Type B pancreatic cell (in vitro differentiated cells): ENCODE measurements at regions not wholly inside any gene's neighbourhood (a gene's known extent, or its start where the extent isn't known, plus 50 kb on each side); places are given as distances from the start of the nearest gene placed in this dataset.

Source experiments
- DNase-seq: peaks from one replicate; pipeline ENCODE4 v3.0.0; 2021; ENCODE audit warnings: mixed read lengths; ENCODE audit not compliant: unreplicated experiment; ENCODE audit errors: extremely low spot score
- H3K27ac Mint-ChIP-seq: 2 replicates; pipeline ENCODE4 v1.8.0; 2021; ENCODE audit warnings: mild to moderate bottlenecking, mixed read lengths
- H3K27me3 Mint-ChIP-seq: 2 replicates; pipeline ENCODE4 v1.8.0; 2021; ENCODE audit warnings: mixed read lengths
- H3K36me3 Mint-ChIP-seq: 2 replicates; pipeline ENCODE4 v1.8.0; 2021; ENCODE audit warnings: mixed read lengths
- H3K4me1 Mint-ChIP-seq: one replicate; pipeline ENCODE4 v1.8.0; 2021; ENCODE audit warnings: mixed read lengths; ENCODE audit not compliant: unreplicated experiment
- H3K4me3 Mint-ChIP-seq: 2 replicates; pipeline ENCODE4 v1.8.0; 2021; ENCODE audit warnings: mild to moderate bottlenecking, mixed read lengths
- H3K9me3 Mint-ChIP-seq: 2 replicates; pipeline ENCODE4 v1.8.0; 2021; ENCODE audit warnings: mixed read lengths
- CTCF ChIP-seq: fragments of 200-600 bp; sonication (generic); conservative IDR thresholded peaks from 2 replicates; pipeline ENCODE4 v1.5.0; 2021; ENCODE audit warnings: antibody characterized with exemption, mild to moderate bottlenecking

GRCh38 chr5:158086856-158087255, 227.9 kb upstream of the CLINT1 start:
- no peaks in the 10 kb centered on the region for H3K36me3 Mint-ChIP-seq
- TF ChIP-seq CTCF = no peak
- DNase-seq = no peak
- no peaks in the 10 kb centered on the region for H3K27me3 Mint-ChIP-seq
- H3K4me1 Mint-ChIP-seq = no peaks in the 10 kb centered on the region
- no peak overlapping the region for H3K4me3 Mint-ChIP-seq
- H3K27ac Mint-ChIP-seq = no peak overlapping the region
- no peaks in the 10 kb centered on the region for H3K9me3 Mint-ChIP-seq

GRCh38 chr5:158084292-158084691, 225.3 kb upstream of the CLINT1 start:
- H3K4me3 Mint-ChIP-seq = no peak overlapping the region
- TF ChIP-seq CTCF = no peak
- no peaks in the 10 kb centered on the region for H3K9me3 Mint-ChIP-seq
- H3K27me3 Mint-ChIP-seq = no peaks in the 10 kb centered on the region
- no peaks in the 10 kb centered on the region for H3K36me3 Mint-ChIP-seq
- no peaks in the 10 kb centered on the region for H3K4me1 Mint-ChIP-seq
- H3K27ac Mint-ChIP-seq = no peak overlapping the region
- no peak for DNase-seq

- Mint-ChIP-seq H3K36me3 (no peaks in the 10 kb centered on the region), H3K27me3 (peaks cover 1% of the 10 kb centered on the region), H3K27ac (no peak overlapping the region), H3K9me3 (no peaks in the 10 kb centered on the region), H3K4me1 (no peaks in the 10 kb centered on the region), H3K4me3 (no peak overlapping the region)
- no peak for TF ChIP-seq CTCF
- no peak for DNase-seq
These were observed 223.8 kb upstream of the CLINT1 start for GRCh38 chr5:158082696-158083287.

GRCh38 chr5:158080112-158080511, 221.2 kb upstream of the CLINT1 start:
- Mint-ChIP-seq H3K36me3 (no peaks in the 10 kb centered on the region), H3K27me3 (peaks cover 11% of the 10 kb centered on the region), H3K27ac (no peak overlapping the region), H3K9me3 (no peaks in the 10 kb centered on the region), H3K4me3 (no peak overlapping the region), H3K4me1 (peaks cover 6% of the 10 kb centered on the region)
- TF ChIP-seq CTCF = no peak
- no peak for DNase-seq

GRCh38 chr5:158079097-158079496, 220.2 kb upstream of the CLINT1 start:
- DNase-seq = no peak
- Mint-ChIP-seq H3K4me1 (peaks cover 7% of the 10 kb centered on the region), H3K27ac (no peak overlapping the region), H3K27me3 (peaks cover 12% of the 10 kb centered on the region), H3K36me3 (no peaks in the 10 kb centered on the region), H3K4me3 (no peak overlapping the region), H3K9me3 (no peaks in the 10 kb centered on the region)
- TF ChIP-seq CTCF = no peak
